ENCODE measurements at regions not wholly inside any gene's neighbourhood (a gene's known extent, or its start where the extent isn't known, plus 50 kb on each side); places are given as distances from the start of the nearest gene placed in this dataset.
"Not testable (repeated sequence)": the region's sequence is repeated elsewhere in the genome, so short reads cannot be mapped to it uniquely, and the experiment has no call there.

GRCh38 chr16:29310243-29310642, 96.3 kb downstream of the NPIPB11 start:
- not testable (repeated sequence) for DNase-seq

- not testable (repeated sequence) for DNase-seq
Measured at GRCh38 chr16:29309601-29310000, 96.9 kb downstream of the NPIPB11 start.

- no peak for DNase-seq
Measured at GRCh38 chr16:29308644-29309546, 97.6 kb downstream of the NPIPB11 start.

- no peak for DNase-seq
Measured at GRCh38 chr16:29307598-29308507, 98.7 kb downstream of the NPIPB11 start.

GRCh38 chr16:29306943-29307597, 99.4 kb downstream of the NPIPB11 start:
- no peak for DNase-seq

- no peak for DNase-seq
Measured at GRCh38 chr16:29306201-29306600, 100.3 kb downstream of the NPIPB11 start.

GRCh38 chr16:29305018-29305417, 101.5 kb downstream of the NPIPB11 start:
- DNase-seq, result not testable (repeated sequence)

GRCh38 chr16:29304251-29304650, 102.3 kb downstream of the NPIPB11 start:
- no peak for DNase-seq

GRCh38 chr16:29303520-29303919, 103.0 kb downstream of the NPIPB11 start:
- no peak for DNase-seq

GRCh38 chr16:29302976-29303375, 103.5 kb downstream of the NPIPB11 start:
- no peak for DNase-seq

- DNase-seq, result not testable (repeated sequence)
Measured at GRCh38 chr16:29302433-29302832, 104.1 kb downstream of the NPIPB11 start.

GRCh38 chr16:29301662-29302285, 104.7 kb downstream of the NPIPB11 start:
- DNase-seq, result not testable (repeated sequence)

- not testable (repeated sequence) for DNase-seq
Measured at GRCh38 chr16:29300541-29301535, 105.7 kb downstream of the NPIPB11 start.

- not testable (repeated sequence) for DNase-seq
Measured at GRCh38 chr16:29300030-29300491, 106.5 kb downstream of the NPIPB11 start.

GRCh38 chr16:29298997-29299396, 107.5 kb downstream of the NPIPB11 start:
- not testable (repeated sequence) for DNase-seq

- DNase-seq, result not testable (repeated sequence)
Measured at GRCh38 chr16:29298307-29298706, 108.2 kb downstream of the NPIPB11 start.

GRCh38 chr16:29297809-29298177, 108.7 kb downstream of the NPIPB11 start:
- not testable (repeated sequence) for DNase-seq

GRCh38 chr16:29297144-29297808, 109.2 kb downstream of the NPIPB11 start:
- DNase-seq, result not testable (repeated sequence)

GRCh38 chr16:29296176-29296575, 110.3 kb downstream of the NPIPB11 start:
- not testable (repeated sequence) for DNase-seq

All from NCI-H1436 (cell line).